ENCODE measurements at regions not wholly inside any gene's neighbourhood (a gene's known extent, or its start where the extent isn't known, plus 50 kb on each side); places are given as distances from the start of the nearest gene placed in this dataset.

DNA sequence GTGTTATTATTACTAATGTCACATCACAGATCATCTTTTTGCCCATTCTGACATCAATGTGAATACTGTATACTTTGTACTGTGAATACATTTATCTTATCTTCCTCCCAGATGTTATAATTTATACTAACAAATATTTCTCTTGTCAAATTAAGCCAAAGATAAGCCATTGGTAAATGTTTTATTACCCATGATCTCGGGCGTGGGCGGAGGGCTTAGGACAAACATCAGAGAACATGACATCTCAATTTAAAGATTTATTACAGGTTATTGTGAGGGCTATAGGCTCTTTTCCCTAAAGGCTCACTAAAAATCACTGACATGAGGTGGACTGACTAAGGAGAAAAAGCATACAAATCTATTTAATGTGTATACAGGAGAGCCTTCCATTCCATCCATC is 58.2 kb upstream of the DGKB start:
- Histone ChIP-seq H3K36me3 (ENCODE audit: control insufficient read depth, insufficient read depth, low read length) (no peaks in the 10 kb centered on the region), H3K4me1 (ENCODE audit: control insufficient read depth, insufficient read depth, low read length) (no peaks in the 10 kb centered on the region), H3K9ac (ENCODE audit: low read depth, low read length) (no peak overlapping the region), H3K9me3 (ENCODE audit: control insufficient read depth, insufficient read depth, low read length) (no peaks in the 10 kb centered on the region), H3K4me3 (ENCODE audit: low read depth, low read length) (no peak overlapping the region), H3K27me3 (ENCODE audit: control insufficient read depth, insufficient read depth, low read length) (no peaks in the 10 kb centered on the region)

- Histone ChIP-seq H3K36me3 (ENCODE audit: control insufficient read depth, insufficient read depth, low read length) (no peaks in the 10 kb centered on the region), H3K4me3 (ENCODE audit: low read depth, low read length) (no peak overlapping the region), H3K9me3 (ENCODE audit: control insufficient read depth, insufficient read depth, low read length) (no peaks in the 10 kb centered on the region), H3K27me3 (ENCODE audit: control insufficient read depth, insufficient read depth, low read length) (no peaks in the 10 kb centered on the region), H3K4me1 (ENCODE audit: control insufficient read depth, insufficient read depth, low read length) (no peaks in the 10 kb centered on the region), H3K9ac (ENCODE audit: low read depth, low read length) (no peak overlapping the region)
Observed at GRCh38 chr7:14959339-14959738, 56.8 kb upstream of the DGKB start.

DNA sequence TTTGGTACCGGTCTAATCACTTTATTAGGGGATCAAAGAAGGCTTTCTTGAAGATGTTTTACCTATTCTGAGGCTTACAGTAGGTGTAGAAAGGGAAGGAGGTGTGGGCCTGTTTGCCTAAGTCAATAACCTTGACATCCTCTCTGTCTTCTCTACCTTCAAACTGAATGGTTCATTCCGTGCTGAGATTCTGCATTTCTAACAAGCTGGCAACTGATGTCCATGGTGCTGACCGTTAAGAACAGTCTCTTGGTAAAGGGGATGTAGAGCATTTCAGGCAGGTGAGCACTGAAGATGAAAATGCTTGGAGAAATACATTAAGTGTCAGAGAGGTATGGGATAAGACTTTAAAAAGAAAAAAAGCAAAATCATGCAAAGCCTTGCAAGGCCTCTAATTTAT is 51.5 kb upstream of the DGKB start:
- Histone ChIP-seq H3K9me3 (ENCODE audit: control insufficient read depth, insufficient read depth, low read length) (no peaks in the 10 kb centered on the region), H3K9ac (ENCODE audit: low read depth, low read length) (no peak overlapping the region), H3K4me1 (ENCODE audit: control insufficient read depth, insufficient read depth, low read length) (no peaks in the 10 kb centered on the region), H3K36me3 (ENCODE audit: control insufficient read depth, insufficient read depth, low read length) (no peaks in the 10 kb centered on the region), H3K27me3 (ENCODE audit: control insufficient read depth, insufficient read depth, low read length) (no peaks in the 10 kb centered on the region), H3K4me3 (ENCODE audit: low read depth, low read length) (no peak overlapping the region)
